ENCODE measurements at regions not wholly inside any gene's neighbourhood (a gene's known extent, or its start where the extent isn't known, plus 50 kb on each side); places are given as distances from the start of the nearest gene placed in this dataset.

- Histone ChIP-seq H4K20me1 (ENCODE audit: insufficient read depth, low read length) (no peaks in the 10 kb centered on the region), H3K4me1 (ENCODE audit: control insufficient read depth, insufficient read depth, low read length) (no peaks in the 10 kb centered on the region), H3K56ac (ENCODE audit: extremely low read depth, insufficient read depth, low read length) (no peak overlapping the region), H2BK20ac (ENCODE audit: low read depth, low read length) (no peak overlapping the region), H3K27me3 (ENCODE audit: control insufficient read depth, insufficient read depth, low read length) (no peaks in the 10 kb centered on the region), H3K4me3 (ENCODE audit: insufficient read depth, low read depth, low read length) (no peak overlapping the region), H3K9me1 (ENCODE audit: insufficient read depth, low read length) (no peaks in the 10 kb centered on the region), H2BK120ac (ENCODE audit: low read depth, low read length) (no peak overlapping the region), H2AK5ac (ENCODE audit: low read depth, low read length) (no peak overlapping the region), H4K91ac (ENCODE audit: insufficient read depth, low read depth, low read length) (no peak overlapping the region), H3K4me2 (ENCODE audit: low read depth, low read length) (no peak overlapping the region), H3K9me3 (ENCODE audit: control insufficient read depth, insufficient read depth, low read length) (no peaks in the 10 kb centered on the region; the same call in 1 of the 2 replicates), H3K36me3 (ENCODE audit: control insufficient read depth, insufficient read depth, low read length) (no peaks in the 10 kb centered on the region), H4K8ac (ENCODE audit: low read depth in 2 of 2, low read length in 2 of 2) (no peak overlapping the region), H3K4ac (ENCODE audit: low read depth, low read length) (no peak overlapping the region), H2AK9ac (replicated peaks; ENCODE audit: low read depth, low read length, poor library complexity) (no peak overlapping the region), H3K14ac (replicated peaks; ENCODE audit: low read depth, low read length) (no peak overlapping the region), H2AFZ (replicated peaks; ENCODE audit: low read length, poor library complexity) (no peak overlapping the region), H3K9ac (ENCODE audit: low read depth, low read length) (no peak overlapping the region), H2BK5ac (ENCODE audit: low read depth, low read length, poor library complexity, severe bottlenecking) (no peak overlapping the region), H2BK15ac (ENCODE audit: low read depth, low read length) (no peak overlapping the region), H4K5ac (ENCODE audit: low read depth, low read length) (no peak overlapping the region), H3K23ac (ENCODE audit: low read depth, low read length) (no peak overlapping the region), H3K79me1 (ENCODE audit: low read depth in 1 of 2, low read length in 2 of 2) (no peaks in the 10 kb centered on the region), H3K18ac (ENCODE audit: low read depth, low read length) (no peak overlapping the region), H3K27ac (ENCODE audit: insufficient read depth, low read length) (no peak overlapping the region)
- BruUV-seq (replicated peaks): no TSS peak
- CTCF ChIA-PET: no interaction called here
- intact Hi-C loops (cut with micrococcal nuclease) (no loop called here), in situ Hi-C loops (cut with MboI; ENCODE audit: low sequenced_read_pairs) (no loop called here), dilution Hi-C loops (cut with HindIII; ENCODE audit: low sequenced_read_pairs, unreplicated experiment) (no loop called here)
- POLR2A ChIA-PET (ENCODE audit: unreplicated experiment): no interaction called here
- ATAC-seq (ENCODE audit: low read depth): no peak
- TF ChIP-seq RCOR1 (IDR thresholded peaks at IDR 0.05; ENCODE audit: insufficient replicate concordance, low read length) (no peak), MAFK (IDR thresholded peaks at IDR 0.05; ENCODE audit: low read depth, low read length) (no peak), NFE2L2 (IDR thresholded peaks at IDR 0.05; ENCODE audit: low read depth, low read length) (no peak), BHLHE40 (IDR thresholded peaks at IDR 0.05; ENCODE audit: low read depth, low read length) (no peak), USF2 (IDR thresholded peaks at IDR 0.05; ENCODE audit: low read depth, low read length) (no peak), CEBPB (IDR thresholded peaks at IDR 0.05; ENCODE audit: low read depth, low read length) (no peak), ELK1 (IDR thresholded peaks at IDR 0.05; ENCODE audit: borderline replicate concordance, low read depth, low read length) (no peak), FOS (IDR thresholded peaks at IDR 0.05; ENCODE audit: low read depth, low read length) (no peak), MXI1 (IDR thresholded peaks at IDR 0.05; ENCODE audit: borderline replicate concordance, low read depth, low read length) (no peak), POLR2A (IDR thresholded peaks at IDR 0.05; ENCODE audit: low read depth, low read length) (no peak), MAZ (IDR thresholded peaks at IDR 0.05; ENCODE audit: borderline replicate concordance, low read depth, low read length) (no peak), RFX5 (IDR thresholded peaks at IDR 0.05; ENCODE audit: low read depth, low read length) (no peak), CHD1 (IDR thresholded peaks at IDR 0.05; ENCODE audit: low read depth, low read length) (no peak), SMC3 (IDR thresholded peaks at IDR 0.05; ENCODE audit: low read depth, low read length) (no peak)
- TF ChIP-seq, protein P1, sequence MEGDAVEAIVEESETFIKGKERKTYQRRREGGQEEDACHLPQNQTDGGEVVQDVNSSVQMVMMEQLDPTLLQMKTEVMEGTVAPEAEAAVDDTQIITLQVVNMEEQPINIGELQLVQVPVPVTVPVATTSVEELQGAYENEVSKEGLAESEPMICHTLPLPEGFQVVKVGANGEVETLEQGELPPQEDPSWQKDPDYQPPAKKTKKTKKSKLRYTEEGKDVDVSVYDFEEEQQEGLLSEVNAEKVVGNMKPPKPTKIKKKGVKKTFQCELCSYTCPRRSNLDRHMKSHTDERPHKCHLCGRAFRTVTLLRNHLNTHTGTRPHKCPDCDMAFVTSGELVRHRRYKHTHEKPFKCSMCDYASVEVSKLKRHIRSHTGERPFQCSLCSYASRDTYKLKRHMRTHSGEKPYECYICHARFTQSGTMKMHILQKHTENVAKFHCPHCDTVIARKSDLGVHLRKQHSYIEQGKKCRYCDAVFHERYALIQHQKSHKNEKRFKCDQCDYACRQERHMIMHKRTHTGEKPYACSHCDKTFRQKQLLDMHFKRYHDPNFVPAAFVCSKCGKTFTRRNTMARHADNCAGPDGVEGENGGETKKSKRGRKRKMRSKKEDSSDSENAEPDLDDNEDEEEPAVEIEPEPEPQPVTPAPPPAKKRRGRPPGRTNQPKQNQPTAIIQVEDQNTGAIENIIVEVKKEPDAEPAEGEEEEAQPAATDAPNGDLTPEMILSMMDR (conservative IDR thresholded peaks at IDR 0.05; ENCODE audit: low read depth, low read length): no peak
- no peak for DNase-seq
- no CpG with 5 or more reads among the region's 3 CpGs for WGBS, 2 experiments (ENCODE audit: extremely low coverage in 2 of 2, insufficient read length in 1 of 2)
Measured at GRCh38 chr5:18483451-18483850, 849.2 kb downstream of the TAF11L14 start.

Data from IMR-90 (cell line).